ENCODE measurements at regions not wholly inside any gene's neighbourhood (a gene's known extent, or its start where the extent isn't known, plus 50 kb on each side); places are given as distances from the start of the nearest gene placed in this dataset.

DNA sequence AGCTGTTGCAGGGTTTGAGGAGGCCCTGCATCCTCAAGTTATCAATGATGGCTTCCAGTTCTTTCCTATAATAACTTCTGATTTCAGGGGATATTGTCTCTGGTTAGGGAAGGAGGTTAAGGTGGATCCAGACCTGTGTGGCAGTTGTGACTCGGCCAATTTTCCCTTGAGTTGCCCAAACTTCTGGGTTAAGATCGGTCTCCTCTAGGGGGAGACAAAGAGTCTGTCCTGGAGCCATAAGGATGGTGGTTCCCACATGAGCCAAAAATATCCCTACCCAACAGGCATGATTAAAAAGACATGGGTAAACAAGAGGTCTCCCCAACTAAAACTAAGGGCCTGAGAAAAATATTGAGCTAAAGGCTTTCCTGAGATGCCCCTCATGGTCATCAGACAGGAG, 227.5 kb upstream of the MDFIC2 start:
- TF ChIP-seq, protein P1, sequence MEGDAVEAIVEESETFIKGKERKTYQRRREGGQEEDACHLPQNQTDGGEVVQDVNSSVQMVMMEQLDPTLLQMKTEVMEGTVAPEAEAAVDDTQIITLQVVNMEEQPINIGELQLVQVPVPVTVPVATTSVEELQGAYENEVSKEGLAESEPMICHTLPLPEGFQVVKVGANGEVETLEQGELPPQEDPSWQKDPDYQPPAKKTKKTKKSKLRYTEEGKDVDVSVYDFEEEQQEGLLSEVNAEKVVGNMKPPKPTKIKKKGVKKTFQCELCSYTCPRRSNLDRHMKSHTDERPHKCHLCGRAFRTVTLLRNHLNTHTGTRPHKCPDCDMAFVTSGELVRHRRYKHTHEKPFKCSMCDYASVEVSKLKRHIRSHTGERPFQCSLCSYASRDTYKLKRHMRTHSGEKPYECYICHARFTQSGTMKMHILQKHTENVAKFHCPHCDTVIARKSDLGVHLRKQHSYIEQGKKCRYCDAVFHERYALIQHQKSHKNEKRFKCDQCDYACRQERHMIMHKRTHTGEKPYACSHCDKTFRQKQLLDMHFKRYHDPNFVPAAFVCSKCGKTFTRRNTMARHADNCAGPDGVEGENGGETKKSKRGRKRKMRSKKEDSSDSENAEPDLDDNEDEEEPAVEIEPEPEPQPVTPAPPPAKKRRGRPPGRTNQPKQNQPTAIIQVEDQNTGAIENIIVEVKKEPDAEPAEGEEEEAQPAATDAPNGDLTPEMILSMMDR (IDR thresholded peaks at IDR 0.05): no peak
- no peak for TF ChIP-seq POLR2A (IDR thresholded peaks at IDR 0.05)

Measured in uterus (tissue), 2 donors.